Kidney epithelial cell (primary cell): ENCODE measurements at regions not wholly inside any gene's neighbourhood (a gene's known extent, or its start where the extent isn't known, plus 50 kb on each side); places are given as distances from the start of the nearest gene placed in this dataset.
A peak's percentile ranks its signal among the peaks of the same experiment; 100 is the strongest.

Source experiments
- DNase-seq: peaks from one replicate; pipeline ENCODE4 v3.0.0-alpha.2; 2010; ENCODE audit warnings: low read depth
- H3K27me3 ChIP-seq: 2 replicates; pipeline ENCODE4 v1.6.0; 2011; ENCODE audit warnings: low read length; ENCODE audit not compliant: control insufficient read depth, insufficient read depth
- H3K36me3 ChIP-seq: 2 replicates; pipeline ENCODE4 v1.5.1; 2011; ENCODE audit warnings: low read length; ENCODE audit not compliant: control insufficient read depth, insufficient read depth
- H3K4me3 ChIP-seq: 2 replicates; pipeline ENCODE4 v1.5.1; 2011; ENCODE audit warnings: low read depth, mild to moderate bottlenecking, control low read depth, low read length
- TF ChIP-seq, protein P1 (sequence below): IDR thresholded peaks from 2 replicates; pipeline ENCODE4 v1.5.1; 2011; ENCODE audit warnings: mild to moderate bottlenecking, moderate library complexity, low read length, control low read depth, inconsistent platforms; ENCODE audit not compliant: insufficient read depth, poor library complexity, severe bottlenecking

DNA sequence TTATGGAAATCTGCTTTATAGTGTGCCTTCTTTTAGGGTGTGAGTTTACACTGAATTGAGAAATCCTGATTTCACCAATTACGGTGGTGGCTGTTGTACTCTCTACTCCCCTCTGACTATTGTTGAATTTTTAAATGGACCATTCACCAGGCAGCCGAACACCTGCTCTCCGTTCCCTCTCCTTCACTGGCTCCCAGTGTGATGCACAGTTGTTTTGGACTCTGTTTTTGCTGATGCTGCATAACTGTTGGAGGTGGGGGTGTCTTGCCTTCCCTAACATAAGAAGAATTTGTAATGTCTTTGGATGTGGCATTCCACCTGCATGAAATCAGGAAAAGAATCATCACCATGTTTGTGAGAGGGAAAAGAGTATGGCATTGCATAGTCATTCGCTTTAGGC is 341.2 kb downstream of the SNAPC1 start:
- TF ChIP-seq, protein P1, sequence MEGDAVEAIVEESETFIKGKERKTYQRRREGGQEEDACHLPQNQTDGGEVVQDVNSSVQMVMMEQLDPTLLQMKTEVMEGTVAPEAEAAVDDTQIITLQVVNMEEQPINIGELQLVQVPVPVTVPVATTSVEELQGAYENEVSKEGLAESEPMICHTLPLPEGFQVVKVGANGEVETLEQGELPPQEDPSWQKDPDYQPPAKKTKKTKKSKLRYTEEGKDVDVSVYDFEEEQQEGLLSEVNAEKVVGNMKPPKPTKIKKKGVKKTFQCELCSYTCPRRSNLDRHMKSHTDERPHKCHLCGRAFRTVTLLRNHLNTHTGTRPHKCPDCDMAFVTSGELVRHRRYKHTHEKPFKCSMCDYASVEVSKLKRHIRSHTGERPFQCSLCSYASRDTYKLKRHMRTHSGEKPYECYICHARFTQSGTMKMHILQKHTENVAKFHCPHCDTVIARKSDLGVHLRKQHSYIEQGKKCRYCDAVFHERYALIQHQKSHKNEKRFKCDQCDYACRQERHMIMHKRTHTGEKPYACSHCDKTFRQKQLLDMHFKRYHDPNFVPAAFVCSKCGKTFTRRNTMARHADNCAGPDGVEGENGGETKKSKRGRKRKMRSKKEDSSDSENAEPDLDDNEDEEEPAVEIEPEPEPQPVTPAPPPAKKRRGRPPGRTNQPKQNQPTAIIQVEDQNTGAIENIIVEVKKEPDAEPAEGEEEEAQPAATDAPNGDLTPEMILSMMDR = no peak
- no peaks in the 10 kb centered on the region for H3K36me3 ChIP-seq
- no peak for DNase-seq
- H3K4me3 ChIP-seq = no peak overlapping the region
- no peaks in the 10 kb centered on the region for H3K27me3 ChIP-seq

- TF ChIP-seq, protein P1 = no peak
- no peak overlapping the region for H3K4me3 ChIP-seq
- DNase-seq = no peak
- H3K27me3 ChIP-seq = peaks cover 3% of the 10 kb centered on the region
- no peaks in the 10 kb centered on the region for H3K36me3 ChIP-seq
Measured at GRCh38 chr14:62110941-62111340, 348.7 kb downstream of the SNAPC1 start.

GRCh38 chr14:62117010-62117750 is 355.0 kb downstream of the SNAPC1 start:
- Histone ChIP-seq H3K36me3 (no peaks in the 10 kb centered on the region), H3K4me3 (peak overlapping the region; percentile 49), H3K27me3 (peaks cover 22% of the 10 kb centered on the region)
- DNase-seq = peak; percentile 56
- TF ChIP-seq, protein P1 = peak; percentile 35

DNA sequence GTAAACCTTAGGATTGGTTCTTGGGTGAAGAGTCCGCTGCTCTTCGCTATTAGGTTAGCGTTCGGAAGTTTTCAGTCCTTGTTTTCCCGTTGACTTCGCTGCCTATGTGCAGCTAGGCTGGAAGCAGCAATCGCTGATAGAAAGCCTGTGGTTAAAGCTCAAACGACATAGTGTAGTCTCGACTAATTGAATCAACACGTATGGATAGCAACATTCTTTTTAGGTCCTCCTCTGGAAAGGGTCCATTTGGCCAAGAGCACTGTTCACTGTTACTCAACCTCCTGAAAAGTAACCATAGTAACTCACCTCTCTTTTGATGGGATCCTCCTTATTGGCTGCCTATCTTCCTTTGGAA is 355.5 kb downstream of the SNAPC1 start:
- H3K4me3 ChIP-seq = peak overlapping the region; percentile 49
- TF ChIP-seq, protein P1 = no peak
- peaks cover 22% of the 10 kb centered on the region for H3K27me3 ChIP-seq
- H3K36me3 ChIP-seq = no peaks in the 10 kb centered on the region
- no peak for DNase-seq

GRCh38 chr14:62118461-62118860 is 356.2 kb downstream of the SNAPC1 start:
- DNase-seq = no peak
- TF ChIP-seq, protein P1 = no peak
- Histone ChIP-seq H3K27me3 (peaks cover 22% of the 10 kb centered on the region), H3K4me3 (no peak overlapping the region), H3K36me3 (no peaks in the 10 kb centered on the region)

DNA sequence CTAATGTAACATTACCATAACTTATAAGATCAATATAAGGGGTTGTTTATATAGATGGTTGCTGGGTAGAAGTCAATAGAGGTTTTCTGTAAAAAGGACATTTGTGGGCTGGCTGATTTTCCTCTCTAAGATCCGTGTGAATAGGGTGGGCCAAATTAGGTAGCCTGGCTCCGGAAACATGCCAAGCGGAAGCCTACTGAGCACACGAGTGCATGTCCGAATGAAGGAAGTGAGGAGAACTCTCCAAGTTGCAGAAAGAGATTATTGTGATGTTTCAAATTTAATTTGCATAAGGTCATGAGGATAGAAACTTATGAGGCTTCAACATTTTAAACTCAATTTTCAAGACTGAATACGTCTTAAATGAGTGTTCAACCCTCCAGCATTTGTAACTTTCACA is 356.7 kb downstream of the SNAPC1 start:
- TF ChIP-seq, protein P1 = no peak
- no peaks in the 10 kb centered on the region for H3K36me3 ChIP-seq
- H3K27me3 ChIP-seq = peaks cover 22% of the 10 kb centered on the region
- DNase-seq = no peak
- H3K4me3 ChIP-seq = no peak overlapping the region
